Central memory CD8-positive, alpha-beta T cell (primary cell): ENCODE measurements at regions not wholly inside any gene's neighbourhood (a gene's known extent, or its start where the extent isn't known, plus 50 kb on each side); places are given as distances from the start of the nearest gene placed in this dataset.

Experiments
- ATAC-seq: fragments of 150-1000 bp; cut with Tn5 transposase; replicated peaks from 2 replicates; pipeline ENCODE4 v1.10.0; 2022; ENCODE audit warnings: mild to moderate bottlenecking, moderate FRiP score, moderate number of reproducible peaks; ENCODE audit not compliant: poor library complexity, severe bottlenecking; ENCODE audit errors: extremely low read depth
- DNase-seq, 2 donors: peaks; one replicate each; pipeline ENCODE4 v3.0.0; 2021; ENCODE audit warnings: low spot score in 2 of 2
- H3K27ac Mint-ChIP-seq: one replicate; pipeline ENCODE4 v1.8.0; 2022; ENCODE audit warnings: low read depth, mild to moderate bottlenecking, moderate library complexity, mixed read lengths
- H3K27me3 Mint-ChIP-seq: one replicate; pipeline ENCODE4 v1.8.0; 2022; ENCODE audit warnings: mixed read lengths
- H3K36me3 Mint-ChIP-seq: one replicate; pipeline ENCODE4 v1.8.0; 2022; ENCODE audit warnings: mild to moderate bottlenecking, moderate library complexity, mixed read lengths; ENCODE audit not compliant: insufficient read depth
- H3K4me1 Mint-ChIP-seq: one replicate; pipeline ENCODE4 v1.8.0; 2022; ENCODE audit warnings: mixed read lengths
- H3K4me3 Mint-ChIP-seq: one replicate; pipeline ENCODE4 v1.8.0; 2022; ENCODE audit warnings: mild to moderate bottlenecking, moderate library complexity, mixed read lengths
- H3K9me3 Mint-ChIP-seq: one replicate; pipeline ENCODE4 v1.8.0; 2022; ENCODE audit warnings: mixed read lengths

- Mint-ChIP-seq H3K27ac (no peak overlapping the region), H3K4me1 (no peaks in the 10 kb centered on the region)
These were observed 65.6 kb upstream of the CHRNA7 start for GRCh38 chr15:31964586-31965307.

GRCh38 chr15:31970007-31970406 lies 60.3 kb upstream of the CHRNA7 start:
- H3K36me3 Mint-ChIP-seq = no peaks in the 10 kb centered on the region
- no peak overlapping the region for H3K27ac Mint-ChIP-seq
- no peaks in the 10 kb centered on the region for H3K9me3 Mint-ChIP-seq
- peaks cover 3% of the 10 kb centered on the region for H3K4me1 Mint-ChIP-seq
- peaks cover 55% of the 10 kb centered on the region for H3K27me3 Mint-ChIP-seq
- ATAC-seq (no peak), DNase-seq (no peak)
- H3K4me3 Mint-ChIP-seq = no peak overlapping the region

More at GRCh38 chr15:31964586-31965307, 65.6 kb upstream of the CHRNA7 start:
- H3K9me3 Mint-ChIP-seq = no peaks in the 10 kb centered on the region
- H3K27me3 Mint-ChIP-seq = peaks cover 52% of the 10 kb centered on the region
- DNase-seq = no peak
- no peaks in the 10 kb centered on the region for H3K36me3 Mint-ChIP-seq
- H3K4me3 Mint-ChIP-seq = no peak overlapping the region
- no peak for ATAC-seq

- Mint-ChIP-seq H3K27me3 (peaks cover 61% of the 10 kb centered on the region), H3K4me3 (no peak overlapping the region), H3K9me3 (no peaks in the 10 kb centered on the region), H3K27ac (no peak overlapping the region), H3K36me3 (no peaks in the 10 kb centered on the region), H3K4me1 (peaks cover 11% of the 10 kb centered on the region)
- ATAC-seq = no peak
- no peak for DNase-seq
These were observed 57.1 kb upstream of the CHRNA7 start for GRCh38 chr15:31973197-31973596.

GRCh38 chr15:31974154-31974794 lies 56.0 kb upstream of the CHRNA7 start:
- H3K4me1 Mint-ChIP-seq = peaks cover 11% of the 10 kb centered on the region
- H3K27me3 Mint-ChIP-seq = peaks cover 63% of the 10 kb centered on the region
- H3K27ac Mint-ChIP-seq = no peak overlapping the region
- ATAC-seq = no peak
- no peaks in the 10 kb centered on the region for H3K36me3 Mint-ChIP-seq
- no peak for DNase-seq
- no peak overlapping the region for H3K4me3 Mint-ChIP-seq
- H3K9me3 Mint-ChIP-seq = no peaks in the 10 kb centered on the region

GRCh38 chr15:31974855-31975829 lies 55.2 kb upstream of the CHRNA7 start:
- Mint-ChIP-seq H3K27ac (no peak overlapping the region), H3K27me3 (peaks cover 57% of the 10 kb centered on the region), H3K9me3 (no peaks in the 10 kb centered on the region), H3K4me1 (peaks cover 11% of the 10 kb centered on the region), H3K4me3 (no peak overlapping the region), H3K36me3 (no peaks in the 10 kb centered on the region)
- DNase-seq (no peak), ATAC-seq (no peak)

- Mint-ChIP-seq H3K36me3 (no peaks in the 10 kb centered on the region), H3K9me3 (no peaks in the 10 kb centered on the region), H3K27me3 (peaks cover 59% of the 10 kb centered on the region)
These were observed 54.5 kb upstream of the CHRNA7 start for GRCh38 chr15:31975830-31976229.

GRCh38 chr15:31977138-31977537 lies 53.2 kb upstream of the CHRNA7 start:
- ATAC-seq (no peak), DNase-seq (no peak)
- H3K9me3 Mint-ChIP-seq = no peaks in the 10 kb centered on the region
- H3K27ac Mint-ChIP-seq = no peak overlapping the region
- no peaks in the 10 kb centered on the region for H3K36me3 Mint-ChIP-seq
- H3K4me3 Mint-ChIP-seq = no peak overlapping the region
- H3K27me3 Mint-ChIP-seq = peaks cover 60% of the 10 kb centered on the region
- H3K4me1 Mint-ChIP-seq = peaks cover 11% of the 10 kb centered on the region

More at GRCh38 chr15:31975830-31976229, 54.5 kb upstream of the CHRNA7 start:
- DNase-seq (no peak), ATAC-seq (no peak)
- peaks cover 11% of the 10 kb centered on the region for H3K4me1 Mint-ChIP-seq
- H3K4me3 Mint-ChIP-seq = no peak overlapping the region
- no peak overlapping the region for H3K27ac Mint-ChIP-seq

GRCh38 chr15:31977812-31978661 lies 52.3 kb upstream of the CHRNA7 start:
- H3K4me3 Mint-ChIP-seq = no peak overlapping the region
- peaks cover 11% of the 10 kb centered on the region for H3K4me1 Mint-ChIP-seq
- no peaks in the 10 kb centered on the region for H3K9me3 Mint-ChIP-seq
- ATAC-seq (no peak), DNase-seq (peak in 1 of 2 donors; percentile 20)
- H3K36me3 Mint-ChIP-seq = no peaks in the 10 kb centered on the region
- peaks cover 60% of the 10 kb centered on the region for H3K27me3 Mint-ChIP-seq
- no peak overlapping the region for H3K27ac Mint-ChIP-seq
